GM12891 (cell line): ENCODE measurements at regions not wholly inside any gene's neighbourhood (a gene's known extent, or its start where the extent isn't known, plus 50 kb on each side); places are given as distances from the start of the nearest gene placed in this dataset.
"Not testable (repeated sequence)": the region's sequence is repeated elsewhere in the genome, so short reads cannot be mapped to it uniquely, and the experiment has no call there.

Experiments
- POLR2A ChIP-seq: IDR thresholded peaks from 2 replicates; pipeline ENCODE4 v1.6.1; 2011; ENCODE audit warnings: low read depth, low read length, control low read depth
- TAF1 ChIP-seq: IDR thresholded peaks from 2 replicates; pipeline ENCODE4 v1.6.1; 2011; ENCODE audit warnings: low read depth, low read length, control low read depth

DNA sequence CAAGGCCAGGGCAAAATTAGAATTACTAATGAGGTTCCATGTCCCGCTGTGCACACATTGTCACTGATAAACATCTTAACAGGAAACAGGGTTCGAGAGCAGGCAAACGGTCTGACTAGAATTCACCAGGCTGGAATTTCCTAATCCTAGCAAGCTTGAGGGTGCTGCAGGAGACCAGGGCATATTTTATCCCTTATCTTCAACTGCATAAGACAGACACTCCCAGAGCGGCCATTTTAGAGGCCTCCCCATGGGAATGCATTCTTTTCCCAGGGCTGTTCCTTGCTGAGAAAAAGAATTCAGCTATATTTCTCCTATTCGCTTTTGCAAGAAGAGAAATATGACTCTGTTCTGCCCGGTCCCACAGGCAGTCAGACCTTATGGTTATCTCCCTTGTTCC, 282.5 kb upstream of the TACR3 start:
- TF ChIP-seq POLR2A, TAF1: not testable (repeated sequence)
